ENCODE measurements at regions not wholly inside any gene's neighbourhood (a gene's known extent, or its start where the extent isn't known, plus 50 kb on each side); places are given as distances from the start of the nearest gene placed in this dataset.

GRCh38 chr6:153263489-153263888 lies 132.4 kb upstream of the RGS17 start:
- Histone ChIP-seq H3K4me1 (no peaks in the 10 kb centered on the region), H3K27me3 (no peaks in the 10 kb centered on the region), H3K36me3 (no peaks in the 10 kb centered on the region), H3K27ac (no peak overlapping the region), H3K4me3 (no peak overlapping the region), H3K9me3 (no peaks in the 10 kb centered on the region)
- DNase-seq (ENCODE audit: low spot score in 2 of 2), result no peak
- TF ChIP-seq CTCF (IDR thresholded peaks at IDR 0.05) (no peak), POLR2AphosphoS5 (IDR thresholded peaks at IDR 0.05) (no peak), POLR2A (IDR thresholded peaks at IDR 0.05) (no peak)
- intact Hi-C loops (cut with DNase I; ENCODE audit: low total_unique reads), result no loop called here

GRCh38 chr6:153251326-153251725 lies 120.2 kb upstream of the RGS17 start:
- DNase-seq (ENCODE audit: low spot score in 2 of 2), result no peak
- Histone ChIP-seq H3K4me1 (no peaks in the 10 kb centered on the region), H3K36me3 (no peaks in the 10 kb centered on the region), H3K9me3 (no peaks in the 10 kb centered on the region), H3K4me3 (no peak overlapping the region), H3K27me3 (no peaks in the 10 kb centered on the region), H3K27ac (no peak overlapping the region)
- no peak for TF ChIP-seq POLR2A (IDR thresholded peaks at IDR 0.05)
- TF ChIP-seq CTCF (IDR thresholded peaks at IDR 0.05), result no peak
- no peak for TF ChIP-seq POLR2AphosphoS5 (IDR thresholded peaks at IDR 0.05)
- intact Hi-C loops (cut with DNase I; ENCODE audit: low total_unique reads), result no loop called here

DNA sequence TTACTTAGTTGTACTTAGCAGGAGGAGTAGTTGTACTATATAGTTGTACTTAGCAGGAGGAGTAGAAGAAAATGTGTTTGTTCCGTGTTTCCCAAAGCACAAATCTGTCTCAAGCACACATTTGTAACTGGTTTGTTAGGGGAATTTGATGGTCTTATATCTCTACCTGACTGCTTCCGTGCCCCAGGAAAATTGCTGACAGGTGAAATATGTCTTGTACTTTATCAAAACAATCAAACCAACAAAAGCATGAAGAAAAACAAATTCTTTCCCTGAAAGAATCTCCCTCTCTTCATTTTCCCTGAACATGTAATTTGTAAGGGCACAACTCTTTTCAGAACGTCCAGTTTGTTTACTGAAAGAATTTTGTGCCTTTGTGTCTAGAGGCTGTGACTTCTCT lies 106.6 kb upstream of the RGS17 start:
- H3K9me3 ChIP-seq, result peaks cover 0 to 4% of the 10 kb centered on the region in 2 donors
- H3K4me1 ChIP-seq, result no peaks in the 10 kb centered on the region
- H3K27me3 ChIP-seq, result no peaks in the 10 kb centered on the region
- TF ChIP-seq POLR2AphosphoS5 (IDR thresholded peaks at IDR 0.05) (no peak), POLR2A (IDR thresholded peaks at IDR 0.05) (no peak), CTCF (IDR thresholded peaks at IDR 0.05) (no peak)
- no peaks in the 10 kb centered on the region for H3K36me3 ChIP-seq
- no peak for DNase-seq (ENCODE audit: low spot score in 2 of 2)
- H3K4me3 ChIP-seq, result no peak overlapping the region
- intact Hi-C loops (cut with DNase I; ENCODE audit: low total_unique reads), result no loop called here
- no peak overlapping the region for H3K27ac ChIP-seq

GRCh38 chr6:153231048-153231646 lies 100.1 kb upstream of the RGS17 start:
- Histone ChIP-seq H3K27me3 (no peaks in the 10 kb centered on the region), H3K4me1 (no peaks in the 10 kb centered on the region), H3K9me3 (no peaks in the 10 kb centered on the region), H3K4me3 (no peak overlapping the region), H3K27ac (no peak overlapping the region), H3K36me3 (no peaks in the 10 kb centered on the region)
- no peak for DNase-seq (ENCODE audit: low spot score in 2 of 2)
- no peak for TF ChIP-seq POLR2A (IDR thresholded peaks at IDR 0.05)
- TF ChIP-seq CTCF (IDR thresholded peaks at IDR 0.05), result peak in 1 of 3 donors; percentile 41
- intact Hi-C loops (cut with DNase I; ENCODE audit: low total_unique reads), result no loop called here

GRCh38 chr6:153218184-153218792 lies 87.2 kb upstream of the RGS17 start:
- no peak for DNase-seq (ENCODE audit: low spot score in 2 of 2)
- no peaks in the 10 kb centered on the region for H3K9me3 ChIP-seq
- intact Hi-C loops (cut with DNase I; ENCODE audit: low total_unique reads), result no loop called here

More at GRCh38 chr6:153218184-153218792, 87.2 kb upstream of the RGS17 start:
- Histone ChIP-seq H3K4me3 (no peak overlapping the region), H3K27me3 (no peaks in the 10 kb centered on the region), H3K36me3 (no peaks in the 10 kb centered on the region), H3K27ac (no peak overlapping the region), H3K4me1 (no peaks in the 10 kb centered on the region)
- TF ChIP-seq POLR2A (IDR thresholded peaks at IDR 0.05) (no peak), CTCF (IDR thresholded peaks at IDR 0.05) (no peak), POLR2AphosphoS5 (IDR thresholded peaks at IDR 0.05) (no peak)

All from breast epithelium (tissue), 4 donors.